ENCODE measurements at regions not wholly inside any gene's neighbourhood (a gene's known extent, or its start where the extent isn't known, plus 50 kb on each side); places are given as distances from the start of the nearest gene placed in this dataset.

DNA sequence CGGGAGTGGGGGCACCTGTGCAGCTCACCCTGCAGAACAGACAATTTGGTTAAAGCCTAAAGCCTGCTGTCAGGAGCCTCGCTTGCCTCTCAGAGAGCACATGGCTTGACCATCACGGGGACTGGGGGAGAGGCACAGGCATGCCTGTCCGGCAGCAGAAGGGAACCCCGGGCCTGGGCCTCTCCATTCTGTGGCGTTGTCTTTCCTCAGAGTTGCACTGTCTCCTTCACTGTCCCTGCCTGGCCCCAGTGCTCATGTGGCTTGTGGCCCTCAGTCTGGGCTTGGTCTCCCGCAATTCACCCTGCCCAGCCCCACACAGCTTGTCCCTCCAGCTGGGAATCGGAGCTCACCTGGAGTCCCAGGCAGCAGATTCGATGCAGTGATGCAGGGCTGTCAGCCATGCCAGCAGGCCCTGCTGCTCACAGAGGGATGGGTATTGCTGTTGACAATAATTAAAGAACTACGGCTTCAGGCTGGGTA is 189.9 kb downstream of the SEC14L1 start:
- Mint-ChIP-seq H3K27ac (ENCODE audit: unreplicated experiment) (no peak overlapping the region), H3K36me3 (ENCODE audit: low read depth, unreplicated experiment) (no peaks in the 10 kb centered on the region), H3K9me3 (ENCODE audit: unreplicated experiment) (no peaks in the 10 kb centered on the region), H3K27me3 (ENCODE audit: unreplicated experiment) (peaks cover 1% of the 10 kb centered on the region), H3K4me1 (ENCODE audit: unreplicated experiment) (peaks cover 19% of the 10 kb centered on the region), H3K4me3 (ENCODE audit: unreplicated experiment) (no peak overlapping the region)
- TF ChIP-seq, protein P1, sequence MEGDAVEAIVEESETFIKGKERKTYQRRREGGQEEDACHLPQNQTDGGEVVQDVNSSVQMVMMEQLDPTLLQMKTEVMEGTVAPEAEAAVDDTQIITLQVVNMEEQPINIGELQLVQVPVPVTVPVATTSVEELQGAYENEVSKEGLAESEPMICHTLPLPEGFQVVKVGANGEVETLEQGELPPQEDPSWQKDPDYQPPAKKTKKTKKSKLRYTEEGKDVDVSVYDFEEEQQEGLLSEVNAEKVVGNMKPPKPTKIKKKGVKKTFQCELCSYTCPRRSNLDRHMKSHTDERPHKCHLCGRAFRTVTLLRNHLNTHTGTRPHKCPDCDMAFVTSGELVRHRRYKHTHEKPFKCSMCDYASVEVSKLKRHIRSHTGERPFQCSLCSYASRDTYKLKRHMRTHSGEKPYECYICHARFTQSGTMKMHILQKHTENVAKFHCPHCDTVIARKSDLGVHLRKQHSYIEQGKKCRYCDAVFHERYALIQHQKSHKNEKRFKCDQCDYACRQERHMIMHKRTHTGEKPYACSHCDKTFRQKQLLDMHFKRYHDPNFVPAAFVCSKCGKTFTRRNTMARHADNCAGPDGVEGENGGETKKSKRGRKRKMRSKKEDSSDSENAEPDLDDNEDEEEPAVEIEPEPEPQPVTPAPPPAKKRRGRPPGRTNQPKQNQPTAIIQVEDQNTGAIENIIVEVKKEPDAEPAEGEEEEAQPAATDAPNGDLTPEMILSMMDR (IDR thresholded peaks at IDR 0.05; ENCODE audit: unreplicated experiment) = no peak
- no peak for DNase-seq (ENCODE audit: low spot score)

DNA sequence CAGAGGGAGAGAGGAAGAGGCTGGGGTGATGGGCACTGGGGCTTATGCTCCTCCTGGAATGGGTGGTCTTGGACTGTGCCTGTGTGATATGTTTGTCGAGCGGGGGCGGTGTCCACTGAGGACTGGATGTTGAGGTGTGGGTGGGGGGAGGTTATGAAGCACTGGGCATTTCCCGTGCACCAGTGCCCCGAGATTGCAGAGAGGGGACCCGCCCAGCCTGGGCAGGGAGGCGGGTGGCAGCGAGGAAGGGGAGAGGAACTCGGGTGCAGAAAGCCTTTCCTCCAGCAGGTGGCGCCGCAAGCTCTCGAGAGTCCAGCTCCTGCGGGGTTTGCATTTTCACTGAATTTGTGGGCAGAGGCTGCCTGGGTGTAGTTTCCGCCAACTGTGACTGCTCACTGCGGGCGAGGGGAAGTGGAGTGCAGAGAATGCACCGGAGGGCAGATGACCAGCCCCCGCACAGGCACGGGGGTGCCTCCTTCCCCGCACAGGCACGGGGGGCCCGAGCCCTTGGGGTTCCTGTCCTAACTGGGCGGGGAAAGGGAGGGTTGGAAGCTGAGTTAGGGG is 190.6 kb downstream of the SEC14L1 start:
- H3K9me3 Mint-ChIP-seq (ENCODE audit: unreplicated experiment) = no peaks in the 10 kb centered on the region
- DNase-seq (ENCODE audit: low spot score) = peak; percentile 97
- peak overlapping the region; percentile 13 for H3K27ac Mint-ChIP-seq (ENCODE audit: unreplicated experiment)
- peaks cover 19% of the 10 kb centered on the region for H3K4me1 Mint-ChIP-seq (ENCODE audit: unreplicated experiment)
- TF ChIP-seq, protein P1 (IDR thresholded peaks at IDR 0.05; ENCODE audit: unreplicated experiment) = peak; percentile 92
- H3K27me3 Mint-ChIP-seq (ENCODE audit: unreplicated experiment) = peaks cover 1% of the 10 kb centered on the region
- H3K4me3 Mint-ChIP-seq (ENCODE audit: unreplicated experiment) = no peak overlapping the region
- no peaks in the 10 kb centered on the region for H3K36me3 Mint-ChIP-seq (ENCODE audit: low read depth, unreplicated experiment)

DNA sequence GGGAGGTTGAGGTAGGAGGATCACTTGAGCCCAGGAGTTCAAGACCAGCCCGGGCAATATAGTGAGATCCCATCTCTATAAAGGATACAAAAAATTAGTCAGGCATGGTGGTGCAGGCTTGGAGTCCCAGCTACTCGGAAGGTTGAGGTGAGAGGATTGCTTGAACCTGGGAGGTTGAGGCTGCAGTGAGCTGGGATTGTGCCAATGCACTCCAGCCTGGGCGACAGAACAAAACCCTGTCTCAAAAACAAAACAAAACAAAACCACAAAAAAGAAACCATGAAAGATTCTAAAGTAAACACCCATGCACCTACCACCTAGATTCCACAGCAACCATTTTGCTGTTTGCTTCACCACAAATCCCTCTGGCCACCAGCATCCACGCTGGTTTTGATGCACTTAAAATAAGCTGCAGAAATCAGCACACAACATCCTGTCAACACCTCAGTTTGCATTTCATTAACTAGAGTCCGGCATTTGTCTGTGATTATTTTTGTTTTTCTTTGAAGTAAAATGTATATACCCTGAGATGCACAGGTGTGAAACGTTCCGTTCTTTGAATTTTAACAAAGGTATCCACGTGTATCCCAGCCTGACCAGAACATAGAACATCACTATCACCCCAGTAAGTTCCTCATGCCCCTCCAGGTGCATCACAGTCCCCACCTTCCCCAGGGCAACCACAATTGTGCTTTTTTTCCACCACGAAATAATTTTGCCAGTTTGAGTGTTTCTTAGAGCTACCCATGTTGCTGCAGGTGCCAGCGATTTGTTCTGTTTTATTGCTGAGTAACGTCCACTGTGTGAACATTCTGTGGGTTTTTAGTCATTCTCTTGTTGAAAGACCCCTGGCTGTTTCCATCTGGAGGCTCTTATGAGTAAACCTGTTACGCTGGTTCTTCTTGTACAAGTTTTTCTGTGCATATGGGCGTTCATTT is 191.5 kb downstream of the SEC14L1 start:
- TF ChIP-seq, protein P1 (IDR thresholded peaks at IDR 0.05; ENCODE audit: unreplicated experiment) = no peak
- Mint-ChIP-seq H3K4me1 (ENCODE audit: unreplicated experiment) (peaks cover 19% of the 10 kb centered on the region), H3K4me3 (ENCODE audit: unreplicated experiment) (no peak overlapping the region), H3K27me3 (ENCODE audit: unreplicated experiment) (peaks cover 1% of the 10 kb centered on the region), H3K36me3 (ENCODE audit: low read depth, unreplicated experiment) (no peaks in the 10 kb centered on the region), H3K9me3 (ENCODE audit: unreplicated experiment) (no peaks in the 10 kb centered on the region), H3K27ac (ENCODE audit: unreplicated experiment) (no peak overlapping the region)
- DNase-seq (ENCODE audit: low spot score) = no peak

DNA sequence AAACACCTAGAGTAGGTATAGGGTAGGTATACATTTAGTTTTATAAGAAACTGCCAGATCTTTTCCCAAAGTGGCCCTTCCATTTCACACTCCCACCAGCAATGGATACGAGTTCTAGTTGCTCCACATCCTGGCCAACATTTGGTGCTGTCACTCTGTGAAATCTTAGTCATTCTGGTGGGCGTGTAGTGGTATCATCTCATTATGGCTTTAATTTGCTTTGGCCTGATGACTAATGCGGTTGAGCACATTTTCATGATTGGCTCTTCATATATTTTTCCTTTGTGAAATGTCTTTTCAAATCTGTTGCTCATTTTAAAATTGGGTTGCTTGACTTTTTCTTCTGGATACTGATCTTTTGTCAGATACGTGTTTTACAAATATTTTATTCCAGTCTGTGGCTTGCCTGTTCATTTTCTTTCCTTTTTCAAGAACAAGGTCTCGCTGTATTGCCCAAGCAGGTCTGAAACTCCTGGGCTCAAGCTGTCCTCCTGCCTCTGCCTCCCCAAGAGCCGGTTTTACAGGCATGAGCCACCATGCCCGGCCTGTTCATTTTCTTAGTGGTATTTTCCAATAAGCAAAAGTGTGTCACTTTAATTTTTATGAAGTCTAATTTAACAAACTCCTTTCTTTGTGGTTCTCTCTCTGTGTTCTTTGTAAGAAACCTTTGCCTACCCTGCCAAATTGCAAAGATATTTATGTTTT is 192.4 kb downstream of the SEC14L1 start:
- H3K36me3 Mint-ChIP-seq (ENCODE audit: low read depth, unreplicated experiment) = no peaks in the 10 kb centered on the region
- TF ChIP-seq, protein P1 (IDR thresholded peaks at IDR 0.05; ENCODE audit: unreplicated experiment) = no peak
- no peak overlapping the region for H3K4me3 Mint-ChIP-seq (ENCODE audit: unreplicated experiment)
- no peak for DNase-seq (ENCODE audit: low spot score)
- no peaks in the 10 kb centered on the region for H3K9me3 Mint-ChIP-seq (ENCODE audit: unreplicated experiment)
- no peak overlapping the region for H3K27ac Mint-ChIP-seq (ENCODE audit: unreplicated experiment)
- H3K27me3 Mint-ChIP-seq (ENCODE audit: unreplicated experiment) = no peaks in the 10 kb centered on the region
- peaks cover 19% of the 10 kb centered on the region for H3K4me1 Mint-ChIP-seq (ENCODE audit: unreplicated experiment)
